IMR-90 (cell line): ENCODE measurements at regions not wholly inside any gene's neighbourhood (a gene's known extent, or its start where the extent isn't known, plus 50 kb on each side); places are given as distances from the start of the nearest gene placed in this dataset.

ENCODE experiments used
- CEBPB ChIP-seq: IDR thresholded peaks from 2 replicates; pipeline ENCODE4 v1.6.1; 2012; ENCODE audit warnings: low read depth, low read length, improper control_type of control experiment
- CTCF ChIP-seq: conservative IDR thresholded peaks from 2 replicates; pipeline ENCODE4 v1.5.1; 2012; ENCODE audit warnings: mild to moderate bottlenecking, low read depth, low read length, improper control_type of control experiment
- MAFK ChIP-seq: IDR thresholded peaks from 2 replicates; pipeline ENCODE4 v1.6.1; 2012; ENCODE audit warnings: low read depth, low read length, improper control_type of control experiment
- POLR2A ChIP-seq: IDR thresholded peaks from 2 replicates; pipeline ENCODE4 v1.6.1; 2012; ENCODE audit warnings: mild to moderate bottlenecking, low read depth, low read length
- RFX5 ChIP-seq: IDR thresholded peaks from 2 replicates; pipeline ENCODE4 v1.8.0; 2012; ENCODE audit warnings: low read depth, mild to moderate bottlenecking, low read length, moderate library complexity
- USF2 ChIP-seq: fragments of 150-350 bp; IDR thresholded peaks from 2 replicates; pipeline ENCODE4 v1.6.1; 2017; ENCODE audit warnings: mild to moderate bottlenecking, antibody characterized with exemption, low read length, low read depth

DNA sequence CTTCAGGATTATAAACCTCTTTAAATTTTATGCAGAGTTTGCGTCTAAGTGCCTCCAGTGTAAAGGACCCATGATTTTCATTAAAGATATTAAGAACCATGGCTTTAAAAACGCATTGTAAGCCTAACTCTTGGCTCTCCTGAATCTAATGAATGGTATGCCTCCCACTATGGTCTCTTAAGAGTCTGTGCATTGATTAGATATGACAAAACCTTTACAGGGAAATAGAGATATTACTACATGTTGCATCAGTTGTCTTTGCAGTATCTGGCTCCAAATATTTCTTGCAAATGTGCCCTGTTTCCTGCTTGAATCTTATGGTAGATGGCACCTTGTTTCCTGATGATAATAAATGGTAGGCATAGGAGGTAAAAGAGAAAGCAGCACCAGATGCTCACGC, 189.3 kb upstream of the FSHR start:
- TF ChIP-seq POLR2A, result no peak
- no peak for TF ChIP-seq CTCF
- TF ChIP-seq USF2, result no peak
- no peak for TF ChIP-seq MAFK
- TF ChIP-seq RFX5, result no peak
- TF ChIP-seq CEBPB, result no peak
